Embryonic facial prominence (tissue), 1 donor: ENCODE measurements at regions not wholly inside any gene's neighbourhood (a gene's known extent, or its start where the extent isn't known, plus 50 kb on each side); places are given as distances from the start of the nearest gene placed in this dataset.
"Not testable (repeated sequence)": the region's sequence is repeated elsewhere in the genome, so short reads cannot be mapped to it uniquely, and the experiment has no call there.

ENCODE experiments used
- DNase-seq: peaks from one replicate; pipeline ENCODE4 v3.0.0-alpha.2; 2016; ENCODE audit errors: extremely low spot score

DNA sequence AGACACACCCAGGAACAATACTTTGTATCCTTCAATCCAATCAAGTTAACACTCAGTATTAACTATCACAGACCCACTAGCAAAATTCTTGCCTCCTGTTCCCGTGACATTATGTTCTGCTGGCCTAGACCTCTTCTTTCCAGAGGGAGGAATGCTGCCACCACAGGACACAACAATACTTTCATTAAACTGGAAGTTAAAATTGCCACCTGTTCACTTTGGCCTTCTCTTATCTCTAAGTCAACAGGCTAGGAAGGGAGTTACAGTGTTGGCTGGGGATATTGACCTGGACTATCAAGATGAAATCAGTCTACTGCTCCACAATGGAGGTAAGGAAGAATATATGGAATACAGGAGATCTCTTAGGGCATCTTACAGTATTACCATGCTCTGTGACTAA, 1000.4 kb upstream of the GBE1 start:
- DNase-seq = no peak

DNA sequence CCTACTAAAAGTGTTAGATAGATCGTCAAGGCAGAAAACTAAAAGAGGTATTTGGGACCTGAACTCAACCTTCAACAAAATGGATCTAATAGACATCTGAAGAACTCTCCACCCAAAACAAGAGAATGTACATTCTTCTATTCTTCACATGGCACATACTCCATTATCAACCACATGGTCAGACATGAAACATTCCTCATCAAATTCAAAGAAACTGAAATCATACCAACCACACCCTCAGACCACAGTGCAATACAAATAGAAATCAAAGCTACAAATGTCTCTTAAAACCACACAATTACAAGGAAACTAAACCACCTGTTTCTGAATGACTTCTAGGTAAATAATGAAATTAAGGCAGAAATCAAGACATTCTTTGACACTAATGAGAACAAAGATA, 984.1 kb upstream of the GBE1 start:
- no peak for DNase-seq

DNA sequence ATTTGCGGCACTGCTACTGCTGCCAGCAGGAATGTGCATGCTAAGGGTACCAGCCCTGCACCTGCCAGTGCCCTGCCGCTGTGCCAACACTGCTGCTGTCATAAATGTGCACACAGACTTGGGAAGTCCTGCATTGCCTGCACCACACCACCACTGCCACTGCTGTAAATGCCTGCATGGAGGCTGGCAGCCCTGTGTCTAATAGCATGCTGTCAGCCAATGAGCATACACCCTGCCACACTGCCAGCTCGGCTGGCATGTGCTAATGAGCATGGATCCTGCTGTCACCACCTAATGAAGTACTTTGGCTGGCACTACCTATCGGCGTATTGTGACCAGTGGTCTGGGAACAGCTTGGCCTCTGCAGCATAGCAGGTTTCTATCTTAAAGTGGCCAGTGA, 981.8 kb upstream of the GBE1 start:
- no peak for DNase-seq

DNA sequence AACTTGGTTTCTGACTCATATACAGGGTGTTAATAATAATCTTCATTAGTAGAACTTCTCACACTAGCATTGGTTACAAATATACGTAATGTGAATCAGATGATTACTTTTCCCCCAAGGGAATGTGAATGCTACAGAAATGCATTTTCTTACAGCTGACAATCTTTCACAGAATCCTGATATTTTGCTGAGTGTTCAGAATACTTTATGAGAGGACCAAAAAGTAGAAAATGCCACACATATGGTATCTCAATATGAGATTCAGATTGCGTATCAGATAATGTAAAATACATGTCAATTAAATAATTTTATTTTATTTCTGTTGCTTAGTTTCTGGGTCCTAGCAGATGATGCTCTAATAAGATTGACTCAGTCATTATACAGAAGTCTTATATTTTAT, 979.9 kb upstream of the GBE1 start:
- DNase-seq = no peak

DNA sequence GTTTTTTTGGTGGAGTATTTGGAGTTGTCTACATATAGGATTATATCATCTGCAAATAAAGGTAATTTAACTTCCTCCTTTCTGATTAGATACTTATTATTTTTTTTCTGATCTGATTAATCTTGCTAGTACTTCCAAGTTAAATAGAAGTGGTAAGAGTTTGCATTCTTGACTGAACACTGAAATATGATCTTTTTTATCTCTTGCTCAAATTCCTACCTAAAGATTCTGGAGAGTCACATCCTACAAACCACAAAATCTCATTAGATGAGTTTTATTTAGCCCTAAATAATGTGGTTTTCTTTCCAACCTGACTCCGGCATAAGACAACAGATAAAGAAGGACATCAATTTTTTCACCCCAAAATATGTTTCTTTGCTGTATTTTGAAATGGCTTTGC, 977.9 kb upstream of the GBE1 start:
- DNase-seq = no peak

DNA sequence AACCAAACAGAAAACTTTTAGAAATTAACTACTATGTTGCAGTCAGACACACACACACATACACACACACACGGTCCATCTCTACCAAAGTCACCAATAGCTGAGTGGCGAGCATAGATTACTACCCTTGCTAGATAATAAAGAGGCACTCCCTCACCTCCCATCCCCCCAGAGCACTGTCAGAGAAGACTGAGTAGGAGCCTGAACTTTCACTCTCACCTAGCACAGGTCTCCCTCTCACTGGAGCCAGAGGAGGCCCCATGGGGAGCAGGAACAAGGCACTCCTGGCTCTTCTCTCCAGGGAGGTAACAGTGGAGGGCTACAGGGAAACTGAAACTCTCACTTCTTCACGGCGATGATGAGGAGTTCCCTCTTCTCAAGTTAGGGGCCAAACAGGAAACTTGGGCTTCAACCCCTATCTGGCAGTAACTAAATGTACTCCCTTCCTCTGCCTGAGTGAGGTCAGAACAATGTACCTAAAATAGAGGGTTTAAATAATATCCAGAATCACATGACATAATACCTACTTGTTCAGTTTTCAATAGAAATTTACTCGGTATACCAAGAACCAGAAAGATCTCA, 975.3 kb upstream of the GBE1 start:
- DNase-seq = no peak

DNA sequence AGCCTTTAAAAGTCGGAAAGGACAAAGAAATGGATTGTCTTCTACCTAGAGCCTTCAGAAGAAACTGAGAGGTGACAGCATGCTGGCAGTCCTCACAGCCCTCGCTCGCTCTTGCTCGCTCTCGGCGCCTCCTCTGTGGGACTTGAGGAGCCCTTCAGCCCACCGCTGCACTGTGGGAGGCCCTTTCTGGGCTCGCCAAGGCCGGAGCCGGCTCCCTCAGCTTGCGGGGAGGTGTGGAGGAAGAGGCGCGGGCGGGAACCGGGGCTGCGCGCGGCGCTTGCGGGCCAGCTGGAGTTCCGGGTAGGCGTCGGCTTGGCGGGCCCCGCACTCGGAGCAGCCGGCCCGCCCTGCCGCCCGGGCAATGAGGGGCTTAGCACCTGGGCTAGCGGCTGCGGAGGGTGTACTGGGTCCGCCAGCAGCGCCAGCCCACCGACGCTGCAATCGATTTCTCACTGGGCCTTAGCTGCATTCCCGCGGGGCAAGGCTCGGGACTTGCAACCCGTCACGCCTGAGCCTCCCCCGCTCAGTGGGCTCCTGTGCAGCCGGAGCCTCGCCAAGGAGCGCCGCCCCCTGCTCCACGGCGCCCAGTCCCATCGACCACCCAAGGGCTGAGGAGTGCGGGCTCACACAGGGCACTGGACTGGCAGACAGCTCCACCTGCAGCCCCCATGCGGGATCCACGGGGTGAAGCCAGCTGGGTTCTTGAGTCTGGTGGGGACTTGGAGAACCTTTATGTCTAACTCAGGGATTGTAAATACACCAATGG, 953.8 kb upstream of the GBE1 start:
- no peak for DNase-seq

DNA sequence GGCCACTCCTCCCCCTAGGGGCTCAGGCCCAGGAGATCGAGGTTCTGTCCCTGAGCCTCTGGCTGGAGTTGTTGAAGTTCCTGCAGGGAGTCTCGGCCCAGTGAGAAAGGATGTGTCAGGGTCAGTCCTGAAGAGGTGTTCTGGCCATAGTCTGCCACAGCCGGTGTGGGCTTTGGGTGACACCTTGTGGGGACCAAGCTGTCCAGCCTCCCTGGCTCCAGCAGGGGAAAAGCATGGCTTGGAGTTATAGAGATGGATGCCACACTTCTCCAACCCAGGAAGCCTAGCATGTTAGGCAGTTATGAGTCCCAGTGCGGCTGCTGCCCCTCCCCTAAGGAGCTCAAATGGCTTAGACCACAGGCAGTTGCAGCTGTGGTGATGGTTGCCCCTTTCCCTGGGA, 945.6 kb upstream of the GBE1 start:
- DNase-seq = no peak

DNA sequence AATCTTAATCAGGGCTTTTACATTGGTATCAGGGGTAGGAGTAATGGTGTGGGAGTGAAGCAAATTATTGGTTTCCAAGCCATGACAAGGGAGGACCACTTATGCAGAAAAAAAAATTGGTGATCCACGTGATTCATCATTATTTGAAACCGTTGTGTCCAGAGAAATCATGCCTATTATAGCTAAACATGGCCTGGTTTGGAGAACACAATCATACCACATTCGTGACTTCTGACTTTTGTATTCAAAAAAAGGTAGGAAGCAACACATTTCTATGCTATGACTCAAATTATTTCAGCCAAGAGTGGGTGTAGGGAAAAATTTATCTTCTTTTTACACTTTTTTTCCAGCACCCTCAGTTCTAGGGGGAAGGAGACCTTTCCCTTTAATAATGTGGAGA, 924.3 kb upstream of the GBE1 start:
- DNase-seq = no peak

DNA sequence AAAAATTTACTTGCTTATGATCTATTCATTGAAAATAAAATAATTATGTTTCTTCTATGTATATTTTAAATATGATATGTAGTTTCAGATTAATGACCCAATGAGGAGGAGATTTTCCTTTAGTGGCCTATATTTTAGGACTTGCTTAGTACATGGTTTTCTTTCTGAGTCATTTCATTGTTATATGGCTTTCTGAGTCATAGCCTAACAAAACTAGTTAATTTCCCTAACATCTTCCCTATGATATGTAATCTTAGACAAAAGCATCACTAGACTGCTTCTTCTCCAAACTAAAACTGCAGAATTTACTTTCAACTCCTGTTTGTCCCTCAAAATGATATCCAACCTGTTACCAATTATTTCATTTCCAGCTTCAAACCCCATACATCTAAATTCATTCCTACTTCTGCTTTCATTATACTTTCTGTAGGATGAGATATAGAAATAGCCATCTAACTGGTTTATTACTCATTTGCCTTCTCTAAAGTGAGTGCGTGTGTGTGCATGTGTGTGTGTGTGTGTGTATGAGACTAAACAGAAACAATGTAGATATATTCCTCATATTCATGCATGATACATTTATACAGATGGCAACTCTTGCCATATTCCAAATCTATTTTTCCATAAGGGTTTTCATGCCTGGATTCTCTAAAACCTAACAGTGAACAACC, 915.0 kb upstream of the GBE1 start:
- DNase-seq = no peak

DNA sequence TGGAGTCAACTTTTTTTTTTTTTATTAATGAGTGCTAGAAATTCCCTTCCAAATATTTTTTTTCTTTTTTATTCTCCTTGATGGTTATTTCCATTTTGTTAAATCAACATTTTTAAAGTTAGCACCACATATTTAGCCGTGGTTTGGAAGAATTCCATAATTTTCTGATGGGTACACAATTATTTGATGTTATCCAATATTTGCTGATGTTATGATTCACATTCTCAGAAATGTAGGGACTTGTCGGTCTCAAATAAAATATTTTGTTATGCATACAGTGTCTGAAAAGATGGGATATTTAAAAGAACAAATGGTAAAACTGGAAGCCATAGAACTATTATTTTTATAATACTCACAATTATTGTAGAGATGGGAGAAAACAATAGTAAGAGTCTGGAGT, 911.5 kb upstream of the GBE1 start:
- no peak for DNase-seq

DNA sequence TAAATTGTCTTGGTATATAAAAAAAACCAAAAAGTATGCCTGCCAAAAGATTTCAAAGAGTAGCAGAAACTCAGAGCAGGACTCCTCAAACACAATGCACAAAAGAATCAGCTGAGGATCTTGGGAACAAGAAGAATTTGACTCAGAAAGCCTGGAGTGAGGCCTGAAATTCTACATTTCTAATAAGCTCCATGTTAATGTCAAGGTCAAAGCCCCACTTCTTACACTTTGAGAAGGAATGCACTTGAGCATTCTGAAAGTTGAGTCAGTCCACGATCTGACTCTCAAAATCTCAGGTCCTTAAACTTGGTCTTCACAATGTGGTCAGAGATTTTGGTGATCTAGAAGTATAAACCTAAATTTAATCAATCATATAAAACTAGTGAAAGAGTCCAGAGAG, 910.0 kb upstream of the GBE1 start:
- no peak for DNase-seq

DNA sequence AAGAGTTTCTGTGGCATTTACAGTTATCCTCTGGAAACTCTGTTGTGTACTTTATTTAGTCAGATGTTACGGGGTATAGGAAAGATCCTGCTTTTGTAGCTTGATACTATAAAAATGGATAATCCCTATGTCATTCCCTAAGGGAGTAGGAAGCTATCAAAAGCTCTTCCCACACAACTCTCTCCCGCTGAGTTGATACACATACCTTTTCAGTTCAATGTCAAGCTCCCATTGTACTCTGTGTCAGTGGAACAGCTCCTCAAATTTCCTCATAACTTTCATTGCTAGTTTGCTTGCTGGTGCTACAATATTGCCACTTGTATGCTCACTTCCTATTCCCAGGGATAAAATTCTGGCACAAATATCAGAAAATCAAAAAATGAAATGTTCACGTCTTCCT, 893.3 kb upstream of the GBE1 start:
- DNase-seq = no peak

DNA sequence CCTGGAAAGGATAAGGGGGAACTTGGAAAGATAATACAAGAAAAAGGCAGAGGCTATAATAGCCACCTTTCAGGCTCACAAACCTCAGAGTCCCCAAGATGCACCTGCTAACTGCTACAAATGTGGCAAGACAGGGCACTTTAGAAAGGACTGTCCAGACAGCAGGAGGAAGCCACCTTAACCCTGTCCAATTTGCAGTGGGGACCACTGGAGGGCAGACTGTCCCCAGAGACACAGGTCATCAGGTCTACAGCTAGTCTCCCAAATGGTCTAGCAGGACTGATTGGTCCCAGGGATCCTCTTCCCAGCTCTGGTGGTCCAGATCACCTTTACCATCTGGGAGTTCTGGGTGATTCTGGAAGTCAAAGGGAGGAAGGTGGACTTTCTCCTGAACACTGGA, 882.5 kb upstream of the GBE1 start:
- DNase-seq = no peak

DNA sequence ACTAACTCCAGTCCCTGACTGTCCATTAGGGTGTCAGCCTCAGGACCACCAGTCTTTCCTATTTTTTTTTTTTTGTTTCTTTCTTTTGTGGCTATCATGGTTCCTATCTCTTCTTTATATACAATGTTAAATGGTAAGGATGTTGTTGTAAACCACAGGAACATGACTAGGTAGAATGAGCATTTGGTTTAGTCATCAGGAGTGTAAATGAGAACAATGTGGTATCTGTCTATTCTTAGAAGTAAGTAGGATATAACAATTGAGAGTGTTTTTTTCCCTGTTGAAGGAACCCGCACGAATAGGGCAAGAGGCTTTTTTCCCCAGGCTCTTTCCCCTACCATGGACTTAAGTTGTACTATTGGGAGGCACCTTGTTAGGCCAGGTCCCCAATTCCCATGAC, 880.3 kb upstream of the GBE1 start:
- DNase-seq = no peak

DNA sequence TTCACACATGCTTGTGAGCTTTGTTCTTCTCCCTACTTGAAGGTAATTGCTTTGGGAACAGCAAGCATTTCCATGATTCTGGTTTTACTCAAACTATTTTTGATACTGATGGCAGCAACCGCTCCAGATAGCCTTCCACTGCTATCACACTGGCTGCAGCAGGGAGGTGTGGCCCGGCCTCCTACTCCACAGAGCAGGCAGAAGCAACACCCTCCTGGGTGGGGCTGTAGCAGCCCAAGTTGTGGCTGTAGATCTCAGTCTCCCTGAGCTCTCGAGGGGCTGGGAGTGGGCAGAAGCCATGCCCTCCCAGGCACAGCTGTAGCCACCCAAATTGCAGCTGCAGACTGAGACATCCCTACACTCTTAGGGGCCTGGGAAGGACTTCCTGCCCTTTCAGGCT, 878.8 kb upstream of the GBE1 start:
- no peak for DNase-seq

DNA sequence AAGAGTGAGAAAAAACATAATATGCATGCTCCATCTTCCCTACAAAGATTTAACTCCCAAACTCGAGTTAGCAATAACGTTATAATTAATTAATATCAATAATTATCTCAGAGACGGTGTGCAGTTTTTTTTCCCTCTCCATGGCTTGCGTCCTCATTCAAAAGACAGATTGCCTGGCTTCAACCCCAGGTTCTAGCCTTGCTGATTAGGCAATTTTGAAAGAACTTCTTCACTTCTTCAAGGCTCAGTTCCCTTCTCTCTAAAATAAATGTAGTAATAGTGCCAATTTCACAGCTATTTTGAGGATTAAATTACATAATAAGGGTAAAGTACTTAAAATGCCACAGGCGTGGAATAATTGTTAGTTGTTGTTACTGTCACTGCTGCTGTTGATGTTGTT, 876.1 kb upstream of the GBE1 start:
- no peak for DNase-seq

DNA sequence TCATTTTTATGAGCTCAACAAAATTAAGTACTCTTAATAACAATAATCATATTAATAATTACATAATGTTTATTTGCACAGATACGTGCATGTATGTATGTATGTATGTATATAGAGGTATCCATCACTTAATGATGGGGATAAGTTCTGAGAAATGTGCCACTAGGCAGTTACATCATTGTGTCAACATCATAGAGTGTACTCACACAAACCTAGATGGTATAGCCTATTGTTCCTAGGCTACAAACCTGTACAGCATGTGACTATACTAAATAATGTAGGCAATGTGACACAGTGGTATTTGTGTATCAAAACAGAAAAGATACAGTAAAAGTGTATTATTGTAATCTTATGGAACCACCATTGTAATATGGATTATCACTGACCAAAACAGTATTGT, 874.7 kb upstream of the GBE1 start:
- no peak for DNase-seq

DNA sequence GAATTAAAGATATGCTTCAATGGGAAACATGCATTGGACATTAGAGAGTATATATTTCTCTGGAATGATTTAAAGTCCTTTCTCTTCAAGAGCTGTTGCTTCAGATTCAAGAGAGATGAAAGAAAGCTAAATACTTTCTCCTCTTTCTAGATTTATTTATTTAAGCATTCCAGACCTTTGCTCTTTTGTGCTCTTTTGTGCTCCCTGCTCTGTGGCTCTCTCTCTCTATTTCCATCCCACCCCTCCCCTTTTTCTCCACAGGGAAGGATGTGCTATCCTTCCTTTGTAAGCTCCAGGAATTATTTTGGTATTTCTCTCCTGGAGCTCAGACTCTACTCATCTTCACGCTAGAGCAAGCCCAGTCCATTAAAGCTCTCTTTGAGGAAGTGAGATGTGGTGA, 871.9 kb upstream of the GBE1 start:
- DNase-seq = no peak

DNA sequence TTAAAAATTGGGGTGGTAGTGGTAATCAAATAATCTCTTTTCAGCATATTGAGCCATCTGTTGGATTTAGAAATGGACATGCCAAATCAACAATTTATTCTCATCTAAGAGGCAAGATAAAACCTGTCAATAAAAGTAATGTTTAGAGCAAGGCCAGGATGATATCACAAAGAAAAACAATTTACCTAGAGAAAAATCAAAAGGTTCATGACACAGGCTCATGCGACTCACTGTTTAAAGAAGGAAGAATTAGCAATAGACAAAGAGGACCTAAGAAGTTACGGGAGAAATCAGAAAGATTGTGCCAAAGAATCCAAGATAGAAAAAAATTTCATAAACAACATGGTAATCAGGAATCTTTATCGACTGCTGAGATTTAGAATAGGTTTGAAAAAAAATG, 868.5 kb upstream of the GBE1 start:
- no peak for DNase-seq

DNA sequence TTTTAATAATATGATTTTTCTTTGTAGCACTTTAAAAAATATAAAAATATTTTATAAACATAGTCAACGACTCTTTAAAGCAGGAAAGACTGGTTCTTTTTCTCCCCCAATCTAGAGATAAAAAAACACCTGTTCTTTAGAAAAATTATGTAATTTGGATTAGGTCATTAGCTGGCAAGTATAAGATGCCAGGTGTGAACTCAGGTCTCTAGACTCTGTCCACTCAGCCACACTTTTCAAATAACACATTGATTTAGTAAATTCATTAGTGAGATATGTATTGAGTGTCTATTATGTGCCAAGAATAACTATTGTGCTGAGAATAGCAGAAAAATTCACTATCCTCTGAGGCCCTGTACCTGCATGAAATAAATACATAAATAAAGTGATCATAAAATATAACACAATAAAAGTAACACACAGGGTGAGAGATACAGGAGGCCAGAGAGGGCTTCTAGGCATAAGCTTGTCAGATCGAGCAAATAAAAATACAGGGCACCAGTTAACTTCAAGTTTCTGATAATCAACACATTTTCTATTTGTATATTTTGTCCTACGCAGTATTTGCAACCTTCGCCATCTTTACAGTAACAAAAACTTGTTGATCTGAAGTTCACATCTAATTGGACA, 867.1 kb upstream of the GBE1 start:
- no peak for DNase-seq

DNA sequence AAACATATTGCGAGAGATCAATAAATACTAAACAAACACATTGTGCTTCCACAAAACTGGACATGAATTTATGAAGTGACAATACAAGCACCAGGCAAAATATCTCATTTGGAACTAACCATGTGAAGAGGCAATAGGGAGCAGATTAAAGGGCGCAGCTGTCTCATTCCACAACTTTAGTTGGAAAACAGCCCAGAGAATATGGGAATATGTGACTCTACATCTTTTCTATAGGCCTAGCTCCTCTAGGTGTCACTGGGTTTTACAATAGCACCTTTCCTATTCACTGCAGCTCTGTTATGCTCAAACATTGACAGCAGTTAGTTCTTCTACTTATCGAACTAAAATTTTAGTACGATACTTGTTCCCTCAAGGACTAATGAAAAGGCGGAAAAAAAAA, 866.3 kb upstream of the GBE1 start:
- no peak for DNase-seq

DNA sequence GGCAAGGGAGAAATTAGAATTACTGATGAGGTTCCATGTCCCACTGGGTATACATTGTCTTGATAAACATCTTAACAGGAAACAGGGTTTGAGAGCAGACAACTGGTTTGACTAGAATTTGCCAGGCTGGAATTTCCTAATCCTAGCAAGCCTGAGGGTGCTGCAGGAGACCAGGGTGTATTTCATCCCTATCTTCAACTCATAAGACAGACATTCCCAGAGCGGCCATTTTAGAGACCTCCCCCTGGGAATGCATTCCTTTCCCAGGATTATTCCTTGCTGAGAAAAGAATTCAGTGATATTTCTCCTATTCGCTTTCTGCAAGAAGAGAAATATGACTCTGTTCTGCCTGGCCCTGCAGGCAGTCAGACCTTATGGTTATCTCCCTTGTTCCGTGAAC, 859.3 kb upstream of the GBE1 start:
- not testable (repeated sequence) for DNase-seq
